IMR-90 (cell line): ENCODE measurements at regions not wholly inside any gene's neighbourhood (a gene's known extent, or its start where the extent isn't known, plus 50 kb on each side); places are given as distances from the start of the nearest gene placed in this dataset.

Experiments used
- ATAC-seq: fragments of 200-7000 bp; cut with Tn5 transposase; 2 replicates; pipeline ENCODE4 v1.9.1; 2020; ENCODE audit warnings: low read depth, mild to moderate bottlenecking, moderate library complexity
- BruUV-seq: library from RNA; stranded (reverse); fragments of 400-500 nt; replicated peaks from 2 replicates; lab custom pipeline; 2021; lab: Mats Ljungman, UMichigan
- CTCF ChIA-PET: fragments of 300-600 bp; formaldehyde crosslinking; extraction: SDS; loops from one replicate; lab custom pipeline; 2021; ENCODE audit warnings: antibody characterized with exemption; lab: Yijun Ruan, JAX
- POLR2A ChIA-PET: fragments of 300-600 bp; sonication (Branson Sonifier 250); formaldehyde crosslinking; loops from one replicate; lab custom pipeline; 2022; ENCODE audit warnings: antibody characterized with exemption; ENCODE audit not compliant: unreplicated experiment; lab: Charles Lee
- DNase-seq: peaks from one replicate; pipeline ENCODE4 v3.0.0; 2013
- H2AFZ ChIP-seq: replicated peaks from 2 replicates; pipeline ENCODE3; 2013; ENCODE audit warnings: low read length, mild to moderate bottlenecking; ENCODE audit not compliant: poor library complexity
- H2AK5ac ChIP-seq: 2 replicates; pipeline ENCODE4 v1.6.1; 2013; ENCODE audit warnings: low read depth, low read length, inconsistent platforms
- H2AK9ac ChIP-seq: replicated peaks from 2 replicates; pipeline ENCODE3; 2013; ENCODE audit warnings: mild to moderate bottlenecking, low read depth, low read length, moderate library complexity; ENCODE audit not compliant: poor library complexity
- H2BK120ac ChIP-seq: 2 replicates; pipeline ENCODE4 v1.6.1; 2013; ENCODE audit warnings: low read depth, low read length, inconsistent platforms
- H2BK15ac ChIP-seq: 3 replicates; pipeline ENCODE4 v1.6.1; 2013; ENCODE audit warnings: low read depth, low read length, inconsistent platforms
- H2BK20ac ChIP-seq: 2 replicates; pipeline ENCODE4 v1.6.1; 2013; ENCODE audit warnings: low read depth, mild to moderate bottlenecking, inconsistent platforms, low read length, moderate library complexity
- H2BK5ac ChIP-seq: 2 replicates; pipeline ENCODE4 v1.6.1; 2013; ENCODE audit warnings: mild to moderate bottlenecking, low read depth, low read length, inconsistent platforms; ENCODE audit not compliant: poor library complexity, severe bottlenecking
- H3K14ac ChIP-seq: replicated peaks from 2 replicates; pipeline ENCODE4 v1.6.1; 2013; ENCODE audit warnings: low read depth, low read length, inconsistent platforms
- H3K18ac ChIP-seq: 2 replicates; pipeline ENCODE4 v1.6.1; 2013; ENCODE audit warnings: low read depth, low read length, control low read depth
- H3K23ac ChIP-seq: 2 replicates; pipeline ENCODE4 v1.6.1; 2013; ENCODE audit warnings: low read depth, low read length, inconsistent platforms
- H3K27ac ChIP-seq: 2 replicates; pipeline ENCODE4 v1.5.1; 2013; ENCODE audit warnings: mild to moderate bottlenecking, control low read depth, low read length; ENCODE audit not compliant: insufficient read depth
- H3K27me3 ChIP-seq: 2 replicates; pipeline ENCODE4 v1.6.1; 2013; ENCODE audit warnings: low read length; ENCODE audit not compliant: control insufficient read depth, insufficient read depth
- H3K36me3 ChIP-seq: 2 replicates; pipeline ENCODE4 v1.6.1; 2013; ENCODE audit warnings: low read length, mixed read lengths; ENCODE audit not compliant: control insufficient read depth, insufficient read depth
- H3K4ac ChIP-seq: 2 replicates; pipeline ENCODE4 v1.6.1; 2013; ENCODE audit warnings: low read depth, low read length, inconsistent platforms
- H3K4me1 ChIP-seq: 2 replicates; pipeline ENCODE4 v1.6.1; 2013; ENCODE audit warnings: low read length, mixed read lengths; ENCODE audit not compliant: control insufficient read depth, insufficient read depth
- H3K4me2 ChIP-seq: 2 replicates; pipeline ENCODE4 v1.6.1; 2013; ENCODE audit warnings: low read depth, mild to moderate bottlenecking, control low read depth, low read length, moderate library complexity
- H3K4me3 ChIP-seq: 2 replicates; pipeline ENCODE4 v1.5.1; 2013; ENCODE audit warnings: low read depth, mild to moderate bottlenecking, control low read depth, low read length, moderate library complexity; ENCODE audit not compliant: insufficient read depth
- H3K56ac ChIP-seq: 2 replicates; pipeline ENCODE4 v1.6.1; 2013; ENCODE audit warnings: low read length, inconsistent platforms; ENCODE audit not compliant: insufficient read depth; ENCODE audit errors: extremely low read depth
- H3K79me1 ChIP-seq, 2 experiments: 2 replicates each; pipeline ENCODE4 v1.6.1; 2013; ENCODE audit warnings: low read length in 2 of 2, inconsistent platforms in 1 of 2, low read depth in 1 of 2
- H3K9ac ChIP-seq: 2 replicates; pipeline ENCODE4 v1.6.1; 2013; ENCODE audit warnings: low read depth, low read length, control low read depth
- H3K9me1 ChIP-seq: 2 replicates; pipeline ENCODE4 v1.6.1; 2013; ENCODE audit warnings: low read length, inconsistent platforms; ENCODE audit not compliant: insufficient read depth
- H3K9me3 ChIP-seq: 2 replicates; pipeline ENCODE4 v1.6.1; 2013; ENCODE audit warnings: low read length; ENCODE audit not compliant: control insufficient read depth, insufficient read depth
- H4K20me1 ChIP-seq: 2 replicates; pipeline ENCODE4 v1.6.1; 2013; ENCODE audit warnings: low read length, inconsistent platforms; ENCODE audit not compliant: insufficient read depth
- H4K5ac ChIP-seq: 2 replicates; pipeline ENCODE4 v1.6.1; 2013; ENCODE audit warnings: mild to moderate bottlenecking, low read depth, low read length, control low read depth
- H4K8ac ChIP-seq, 2 experiments: 2 replicates each; pipeline ENCODE4 v1.6.1; 2013; ENCODE audit warnings: low read depth in 2 of 2, low read length in 2 of 2, control low read depth in 1 of 2, inconsistent platforms in 1 of 2
- H4K91ac ChIP-seq: 2 replicates; pipeline ENCODE4 v1.6.1; 2013; ENCODE audit warnings: low read depth, low read length, inconsistent platforms; ENCODE audit not compliant: insufficient read depth
- MAZ ChIP-seq: IDR thresholded peaks from 2 replicates; pipeline ENCODE4 v1.6.1; 2012; ENCODE audit warnings: low read depth, mild to moderate bottlenecking, low read length, improper control_type of control experiment, moderate library complexity, borderline replicate concordance
- NFE2L2 ChIP-seq: fragments of 150-350 bp; IDR thresholded peaks from 2 replicates; pipeline ENCODE4 v1.6.1; 2016; ENCODE audit warnings: low read depth, mild to moderate bottlenecking, low read length
- SMC3 ChIP-seq: fragments of 150-350 bp; IDR thresholded peaks from 2 replicates; pipeline ENCODE4 v1.6.1; 2016; ENCODE audit warnings: low read depth, mild to moderate bottlenecking, antibody characterized with exemption, low read length, moderate library complexity
- WGBS, 2 experiments: methylation state at CpG; one replicate each; pipeline versions ENCODE4 v1.1.5 to v1.1.7; 2013; ENCODE audit warnings: missing lambda C conversion rate in 2 of 2; ENCODE audit not compliant: insufficient read length in 1 of 2; ENCODE audit errors: extremely low coverage in 2 of 2; 5-methylcytosine and 5-hydroxymethylcytosine counted together
- dilution Hi-C: fragments of 300-500 bp; cut with HindIII; formaldehyde crosslinking; loops from one replicate; pipeline ENCODE4 v1.14.3; 2018; ENCODE audit warnings: low sequenced_read_pairs; ENCODE audit not compliant: unreplicated experiment
- in situ Hi-C: fragments of 300-500 bp; cut with MboI; formaldehyde crosslinking; loops from 3 replicates; pipeline ENCODE4 v1.14.3; 2019; ENCODE audit warnings: low sequenced_read_pairs, inconsistent platforms, mixed read lengths
- intact Hi-C: fragments of 100-400 bp; cut with micrococcal nuclease; formaldehyde crosslinking; loops from 2 replicates; pipeline ENCODE4 v1.10.0; 2022
- TF ChIP-seq, protein P1 (sequence below): conservative IDR thresholded peaks from 2 replicates; pipeline ENCODE4 v1.5.1; 2012; ENCODE audit warnings: mild to moderate bottlenecking, low read depth, low read length, improper control_type of control experiment

DNA sequence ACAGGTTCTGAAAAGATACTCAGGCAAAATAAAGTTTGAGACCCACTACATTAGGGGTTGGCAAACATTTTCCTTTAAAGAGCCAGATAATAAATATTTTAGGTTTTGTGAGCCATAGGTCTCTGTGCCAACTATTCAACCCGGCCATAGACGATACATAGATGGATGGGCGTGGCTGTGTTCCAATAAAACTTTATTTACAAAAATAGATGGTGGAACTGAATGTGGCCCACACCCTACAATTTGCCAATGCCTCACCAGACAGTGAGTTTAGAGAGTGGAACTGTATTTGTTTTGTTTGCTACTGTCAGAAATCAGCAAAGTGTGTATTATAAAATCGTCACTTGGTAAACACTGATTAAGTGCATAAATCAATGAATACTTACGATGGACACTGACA, 78.0 kb downstream of the ACKR3 start:
- Histone ChIP-seq H3K36me3 (no peaks in the 10 kb centered on the region), H3K23ac (no peak overlapping the region), H3K18ac (no peak overlapping the region), H3K27me3 (no peaks in the 10 kb centered on the region), H2BK15ac (no peak overlapping the region; the same call in 2 of the 3 replicates), H3K27ac (no peak overlapping the region), H4K91ac (no peak overlapping the region), H3K4me1 (peaks cover 5% of the 10 kb centered on the region), H3K79me1 (no peaks in the 10 kb centered on the region), H2AK5ac (no peak overlapping the region), H2AFZ (no peak overlapping the region), H2BK5ac (no peak overlapping the region), H3K4me3 (no peak overlapping the region), H2BK120ac (no peak overlapping the region), H3K9ac (no peak overlapping the region), H3K56ac (no peak overlapping the region), H4K8ac (no peak overlapping the region), H3K9me3 (no peaks in the 10 kb centered on the region; the same call in 1 of the 2 replicates), H3K14ac (no peak overlapping the region), H2AK9ac (no peak overlapping the region), H2BK20ac (no peak overlapping the region), H4K20me1 (no peaks in the 10 kb centered on the region), H4K5ac (no peak overlapping the region), H3K9me1 (no peaks in the 10 kb centered on the region), H3K4ac (no peak overlapping the region), H3K4me2 (no peak overlapping the region)
- in situ Hi-C loops = no loop called here
- no peak for TF ChIP-seq NFE2L2
- no peak for TF ChIP-seq MAZ
- no peak for TF ChIP-seq SMC3
- TF ChIP-seq, protein P1, sequence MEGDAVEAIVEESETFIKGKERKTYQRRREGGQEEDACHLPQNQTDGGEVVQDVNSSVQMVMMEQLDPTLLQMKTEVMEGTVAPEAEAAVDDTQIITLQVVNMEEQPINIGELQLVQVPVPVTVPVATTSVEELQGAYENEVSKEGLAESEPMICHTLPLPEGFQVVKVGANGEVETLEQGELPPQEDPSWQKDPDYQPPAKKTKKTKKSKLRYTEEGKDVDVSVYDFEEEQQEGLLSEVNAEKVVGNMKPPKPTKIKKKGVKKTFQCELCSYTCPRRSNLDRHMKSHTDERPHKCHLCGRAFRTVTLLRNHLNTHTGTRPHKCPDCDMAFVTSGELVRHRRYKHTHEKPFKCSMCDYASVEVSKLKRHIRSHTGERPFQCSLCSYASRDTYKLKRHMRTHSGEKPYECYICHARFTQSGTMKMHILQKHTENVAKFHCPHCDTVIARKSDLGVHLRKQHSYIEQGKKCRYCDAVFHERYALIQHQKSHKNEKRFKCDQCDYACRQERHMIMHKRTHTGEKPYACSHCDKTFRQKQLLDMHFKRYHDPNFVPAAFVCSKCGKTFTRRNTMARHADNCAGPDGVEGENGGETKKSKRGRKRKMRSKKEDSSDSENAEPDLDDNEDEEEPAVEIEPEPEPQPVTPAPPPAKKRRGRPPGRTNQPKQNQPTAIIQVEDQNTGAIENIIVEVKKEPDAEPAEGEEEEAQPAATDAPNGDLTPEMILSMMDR = no peak
- intact Hi-C loops = no loop called here
- no CpG with 5 or more reads among the region's 5 CpGs for WGBS, 2 experiments
- POLR2A ChIA-PET = no interaction called here
- CTCF ChIA-PET = no interaction called here
- BruUV-seq = no TSS peak
- no peak for ATAC-seq
- dilution Hi-C loops = no loop called here
- DNase-seq = no peak
